HK-2 (cell line): ENCODE measurements at regions not wholly inside any gene's neighbourhood (a gene's known extent, or its start where the extent isn't known, plus 50 kb on each side); places are given as distances from the start of the nearest gene placed in this dataset.

Experiments used
- DNase-seq: peaks from one replicate; pipeline ENCODE4 v3.0.0-alpha.2; 2018; ENCODE audit not compliant: unreplicated experiment

GRCh38 chr10:2981361-2981801 is 86.0 kb upstream of the PFKP start:
- DNase-seq, result peak; percentile 17

- DNase-seq, result peak; percentile 46
These were observed 86.5 kb upstream of the PFKP start for GRCh38 chr10:2980791-2981360.

GRCh38 chr10:2980116-2980515 is 87.2 kb upstream of the PFKP start:
- no peak for DNase-seq

- DNase-seq, result no peak
These were observed 88.0 kb upstream of the PFKP start for GRCh38 chr10:2979306-2979705.

- no peak for DNase-seq
These were observed 88.6 kb upstream of the PFKP start for GRCh38 chr10:2978574-2979273.

- no peak for DNase-seq
These were observed 89.2 kb upstream of the PFKP start for GRCh38 chr10:2978111-2978510.

- no peak for DNase-seq
These were observed 92.7 kb upstream of the PFKP start for GRCh38 chr10:2974503-2975207.

GRCh38 chr10:2974083-2974482 is 93.3 kb upstream of the PFKP start:
- DNase-seq, result no peak

- DNase-seq, result no peak
These were observed 94.5 kb upstream of the PFKP start for GRCh38 chr10:2972810-2973209.

GRCh38 chr10:2972216-2972615 is 95.1 kb upstream of the PFKP start:
- DNase-seq, result no peak

- DNase-seq, result no peak
These were observed 97.0 kb upstream of the PFKP start for GRCh38 chr10:2970190-2970823.

GRCh38 chr10:2968401-2969058 is 98.8 kb upstream of the PFKP start:
- DNase-seq, result no peak

GRCh38 chr10:2966134-2966533 is 101.2 kb upstream of the PFKP start:
- DNase-seq, result no peak

- no peak for DNase-seq
These were observed 102.6 kb upstream of the PFKP start for GRCh38 chr10:2964632-2965296.

- DNase-seq, result no peak
These were observed 103.3 kb upstream of the PFKP start for GRCh38 chr10:2963889-2964631.

- DNase-seq, result no peak
These were observed 105.2 kb upstream of the PFKP start for GRCh38 chr10:2962194-2962593.

GRCh38 chr10:2958659-2959058 is 108.7 kb upstream of the PFKP start:
- no peak for DNase-seq

- DNase-seq, result no peak
These were observed 109.6 kb upstream of the PFKP start for GRCh38 chr10:2957785-2958184.

GRCh38 chr10:2955064-2955463 is 112.3 kb upstream of the PFKP start:
- no peak for DNase-seq

- DNase-seq, result no peak
These were observed 113.9 kb upstream of the PFKP start for GRCh38 chr10:2953495-2953894.
